Neural cell (in vitro differentiated cells): ENCODE measurements at regions not wholly inside any gene's neighbourhood (a gene's known extent, or its start where the extent isn't known, plus 50 kb on each side); places are given as distances from the start of the nearest gene placed in this dataset.
"Not testable (repeated sequence)": the region's sequence is repeated elsewhere in the genome, so short reads cannot be mapped to it uniquely, and the experiment has no call there.

Experiments
- H2AFZ ChIP-seq: fragments of 200-600, 300-800 bp; sonication (generic), shearing (Covaris generic); 2 replicates; pipeline ENCODE4 v1.6.0; 2014; ENCODE audit warnings: low read depth, mild to moderate bottlenecking, antibody characterized with exemption, low read length, moderate library complexity
- H3F3A ChIP-seq: fragments of 200-600 bp; shearing (Covaris generic); 2 replicates; pipeline ENCODE4 v1.6.1; 2016; ENCODE audit warnings: mild to moderate bottlenecking, moderate library complexity, mixed read lengths, antibody characterized with exemption, low read length; ENCODE audit not compliant: insufficient read depth, poor library complexity, severe bottlenecking
- H3K27ac ChIP-seq: fragments of 200-600, 300-800 bp; sonication (generic), shearing (Covaris generic); 2 replicates; pipeline ENCODE4 v1.5.1; 2014; ENCODE audit warnings: mild to moderate bottlenecking, low read length, moderate library complexity
- H3K27me3 ChIP-seq: fragments of 300-800, 200-600 bp; sonication (generic), shearing (Covaris generic); 2 replicates; pipeline ENCODE4 v1.6.0; 2014; ENCODE audit warnings: mild to moderate bottlenecking, low read depth, low read length, moderate library complexity; ENCODE audit not compliant: insufficient read depth
- H3K36me3 ChIP-seq: fragments of 300-800, 200-600 bp; sonication (generic), shearing (Covaris generic); 2 replicates; pipeline ENCODE4 v1.5.1; 2014; ENCODE audit warnings: mild to moderate bottlenecking, antibody characterized with exemption, low read length, moderate library complexity; ENCODE audit not compliant: insufficient read depth
- H3K4me2 ChIP-seq: fragments of 300-800, 200-600 bp; sonication (generic), shearing (Covaris generic); 2 replicates; pipeline ENCODE4 v1.6.0; 2014; ENCODE audit warnings: mild to moderate bottlenecking, low read length
- H3K4me3 ChIP-seq: fragments of 300-800, 200-600 bp; sonication (generic), shearing (Covaris generic); 2 replicates; pipeline ENCODE4 v1.5.1; 2014; ENCODE audit warnings: mild to moderate bottlenecking, low read length, moderate library complexity
- H3K79me2 ChIP-seq: fragments of 200-600 bp; shearing (Covaris generic); replicated peaks from 2 replicates; pipeline ENCODE4 v1.6.0; 2014; ENCODE audit warnings: mild to moderate bottlenecking, low read length, moderate library complexity; ENCODE audit not compliant: insufficient read depth
- H3K9ac ChIP-seq: fragments of 300-800, 200-600 bp; sonication (generic), shearing (Covaris generic); 2 replicates; pipeline ENCODE4 v1.6.1; 2016; ENCODE audit warnings: mild to moderate bottlenecking, low read length, mixed read lengths
- H3K9me2 ChIP-seq: fragments of 200-600 bp; shearing (Covaris generic); 2 replicates; pipeline ENCODE4 v1.6.1; 2016; ENCODE audit warnings: mild to moderate bottlenecking, low read length, mixed read lengths; ENCODE audit not compliant: insufficient read depth
- H3K9me3 ChIP-seq: fragments of 200-600, 300-800 bp; sonication (generic), shearing (Covaris generic); 2 replicates; pipeline ENCODE4 v1.6.1; 2016; ENCODE audit warnings: mild to moderate bottlenecking, mixed run types, low read length, moderate library complexity, mixed read lengths
- H4K20me1 ChIP-seq: fragments of 200-600 bp; shearing (Covaris generic); 2 replicates; pipeline ENCODE4 v1.6.1; 2016; ENCODE audit warnings: mild to moderate bottlenecking, mixed run types; ENCODE audit not compliant: insufficient read depth
- CTCF ChIP-seq: fragments of 450-650 bp; IDR thresholded peaks from 2 replicates; pipeline ENCODE4 v1.5.1; 2014; ENCODE audit warnings: antibody characterized with exemption, mild to moderate bottlenecking, moderate library complexity; ENCODE audit not compliant: poor library complexity, severe bottlenecking
- EP300 ChIP-seq: fragments of 450-650 bp; conservative IDR thresholded peaks from 2 replicates; pipeline ENCODE4 v1.6.1; 2014; ENCODE audit warnings: antibody characterized with exemption, mild to moderate bottlenecking, moderate library complexity; ENCODE audit not compliant: poor library complexity, severe bottlenecking
- EZH2 ChIP-seq: fragments of 200-600, 300-800 bp; shearing (Covaris generic), sonication (generic); IDR thresholded peaks from 2 replicates; pipeline ENCODE4 v1.6.1; 2014; ENCODE audit warnings: antibody characterized with exemption, low read length, borderline replicate concordance, mild to moderate bottlenecking; ENCODE audit not compliant: insufficient read depth, poor library complexity, severe bottlenecking
- MXI1 ChIP-seq: fragments of 450-650 bp; conservative IDR thresholded peaks from 2 replicates; pipeline ENCODE4 v1.6.1; 2014; ENCODE audit warnings: antibody characterized with exemption, mild to moderate bottlenecking; ENCODE audit not compliant: poor library complexity, severe bottlenecking
- POLR2AphosphoS5 ChIP-seq: IDR thresholded peaks from 2 replicates; pipeline ENCODE4 v1.6.1; 2012
- RAD21 ChIP-seq: fragments of 450-650 bp; conservative IDR thresholded peaks from 2 replicates; pipeline ENCODE4 v1.6.1; 2014; ENCODE audit warnings: antibody characterized with exemption, mild to moderate bottlenecking, moderate library complexity
- REST ChIP-seq: IDR thresholded peaks from 2 replicates; pipeline ENCODE4 v1.6.1; 2012; ENCODE audit warnings: borderline replicate concordance
- SMC3 ChIP-seq: fragments of 450-650 bp; conservative IDR thresholded peaks from 2 replicates; pipeline ENCODE4 v1.6.1; 2014; ENCODE audit warnings: antibody characterized with exemption, mild to moderate bottlenecking, moderate library complexity; ENCODE audit not compliant: poor library complexity
- TAF1 ChIP-seq: IDR thresholded peaks from 2 replicates; pipeline ENCODE4 v1.6.1; 2012; ENCODE audit warnings: low read depth

GRCh38 chr20:29430531-29430930 lies 1826.9 kb upstream of the DEFB115 start:
- no peaks in the 10 kb centered on the region for H3K36me3 ChIP-seq
- H3K79me2 ChIP-seq, result no peaks in the 10 kb centered on the region
- H2AFZ ChIP-seq, result no peak overlapping the region
- no peaks in the 10 kb centered on the region for H4K20me1 ChIP-seq
- H3F3A ChIP-seq, result no peaks in the 10 kb centered on the region
- H3K4me2 ChIP-seq, result no peak overlapping the region
- H3K9ac ChIP-seq, result no peak overlapping the region
- TF ChIP-seq TAF1 (no peak), SMC3 (no peak), CTCF (no peak), POLR2AphosphoS5 (no peak), EP300 (no peak), RAD21 (no peak), REST (no peak), EZH2 (no peak), MXI1 (no peak)
- H3K27me3 ChIP-seq, result no peaks in the 10 kb centered on the region
- no peak overlapping the region for H3K27ac ChIP-seq
- H3K4me3 ChIP-seq, result no peak overlapping the region
- H3K9me3 ChIP-seq, result no peaks in the 10 kb centered on the region
- H3K9me2 ChIP-seq, result no peaks in the 10 kb centered on the region

GRCh38 chr20:29440721-29441120 lies 1816.7 kb upstream of the DEFB115 start:
- not testable (repeated sequence) for H3K27ac ChIP-seq, H3K9me2 ChIP-seq, H3K4me3 ChIP-seq, H4K20me1 ChIP-seq, H3K27me3 ChIP-seq, H3K9ac ChIP-seq, H3K79me2 ChIP-seq, H3K36me3 ChIP-seq, H3F3A ChIP-seq, H2AFZ ChIP-seq, H3K4me2 ChIP-seq, H3K9me3 ChIP-seq

GRCh38 chr20:29443206-29443781 lies 1814.2 kb upstream of the DEFB115 start:
- H3K9ac ChIP-seq, H3K4me2 ChIP-seq: not testable (repeated sequence)

More at GRCh38 chr20:29443206-29443781, 1814.2 kb upstream of the DEFB115 start:
- H3K79me2 ChIP-seq, H4K20me1 ChIP-seq, H3K9me3 ChIP-seq, H3F3A ChIP-seq, H3K36me3 ChIP-seq, H3K27me3 ChIP-seq, H2AFZ ChIP-seq, H3K9me2 ChIP-seq, H3K4me3 ChIP-seq, H3K27ac ChIP-seq: not testable (repeated sequence)
- peak; percentile 35 for TF ChIP-seq RAD21
- peak; percentile 55 for TF ChIP-seq CTCF
